ENCODE measurements at regions not wholly inside any gene's neighbourhood (a gene's known extent, or its start where the extent isn't known, plus 50 kb on each side); places are given as distances from the start of the nearest gene placed in this dataset.

- Histone ChIP-seq H3K4me1 (no peaks in the 10 kb centered on the region), H3K27ac (no peak overlapping the region), H3K4me3 (no peak overlapping the region), H3K9me3 (no peaks in the 10 kb centered on the region), H3K4me2 (no peak overlapping the region)
- DNase-seq (ENCODE audit: low read depth in 1 of 2, low spot score in 1 of 2): no peak
- no peak for FAIRE-seq
- TF ChIP-seq EP300 (IDR thresholded peaks at IDR 0.05): no peak
- no peak for TF ChIP-seq FOSB (CRISPR knock-in tag; IDR thresholded peaks at IDR 0.05)
- no peak for TF ChIP-seq FOXS1 (CRISPR knock-in tag; IDR thresholded peaks at IDR 0.05)
- no peak for TF ChIP-seq NFE2L2 (conservative IDR thresholded peaks at IDR 0.05; ENCODE audit: low read length)
- no peak for TF ChIP-seq BCL3 (IDR thresholded peaks at IDR 0.05)
- TF ChIP-seq PHF8 (IDR thresholded peaks at IDR 0.05; ENCODE audit: borderline replicate concordance, low read depth): no peak
- no peak for TF ChIP-seq ESRRA (IDR thresholded peaks at IDR 0.05; ENCODE audit: borderline replicate concordance, low read length)
- TF ChIP-seq E2F6 (IDR thresholded peaks at IDR 0.05; ENCODE audit: borderline replicate concordance, low read depth): no peak
- no peak for TF ChIP-seq HOXA7 (CRISPR knock-in tag; IDR thresholded peaks at IDR 0.05)
- TF ChIP-seq USF2 (IDR thresholded peaks at IDR 0.05): no peak
- TF ChIP-seq HMGXB4 (CRISPR knock-in tag; IDR thresholded peaks at IDR 0.05; ENCODE audit: borderline replicate concordance): no peak
- TF ChIP-seq KDM1A (IDR thresholded peaks at IDR 0.05; ENCODE audit: low read depth): no peak
- TF ChIP-seq MAZ (IDR thresholded peaks at IDR 0.05; ENCODE audit: borderline replicate concordance, low read depth, low read length): no peak
- TF ChIP-seq REST (IDR thresholded peaks at IDR 0.05): no peak
- no peak for TF ChIP-seq BHLHE40 (IDR thresholded peaks at IDR 0.05; ENCODE audit: low read depth, low read length)
- WGBS (ENCODE audit: missing lambda C conversion rate): 62% methylated on average over 15 of the region's 35 CpGs
- POLR2A ChIA-PET: no interaction called here
- no peak for ATAC-seq
- CTCF ChIA-PET: no interaction called here
Observed at GRCh38 chr13:111898956-111899713, 167.8 kb upstream of the SOX1 start.

GRCh38 chr13:111899714-111900389, 167.1 kb upstream of the SOX1 start:
- no peak for TF ChIP-seq POLR2AphosphoS2 (conservative IDR thresholded peaks at IDR 0.05; ENCODE audit: low read length)
- TF ChIP-seq GATA3 (IDR thresholded peaks at IDR 0.05; ENCODE audit: borderline replicate concordance): no peak
- no peak for TF ChIP-seq CHD2 (IDR thresholded peaks at IDR 0.05; ENCODE audit: low read length, partially characterized antibody)

More at GRCh38 chr13:111899714-111900389, 167.1 kb upstream of the SOX1 start:
- POLR2A ChIA-PET: no interaction called here
- no peaks in the 10 kb centered on the region for H3K4me1 ChIP-seq
- no peak overlapping the region for H3K4me2 ChIP-seq
- FAIRE-seq (no peak), DNase-seq (ENCODE audit: low read depth in 1 of 2, low spot score in 1 of 2) (no peak), ATAC-seq (no peak)
- no peak overlapping the region for H3K27ac ChIP-seq
- H3K4me3 ChIP-seq: no peak overlapping the region
- CTCF ChIA-PET: no interaction called here
- 48% methylated on average over 14 of the region's 15 CpGs for WGBS (ENCODE audit: missing lambda C conversion rate)
- H3K9me3 ChIP-seq: no peaks in the 10 kb centered on the region

All from A549 (cell line).